Testis (tissue), 2 donors: ENCODE measurements at regions not wholly inside any gene's neighbourhood (a gene's known extent, or its start where the extent isn't known, plus 50 kb on each side); places are given as distances from the start of the nearest gene placed in this dataset.

Experiments used
- CTCF ChIP-seq, 3 experiments: fragments of 450-650 bp in 2 of 3; fragments of 200-600 bp in 1 of 3; sonication (generic) in 1 of 3; IDR thresholded peaks; one replicate each; pipeline ENCODE4 v1.5.1; 2016 to 2019; ENCODE audit warnings: antibody characterized with exemption in 3 of 3, mild to moderate bottlenecking in 2 of 3, moderate library complexity in 1 of 3
- POLR2A ChIP-seq: fragments of 450-650 bp; IDR thresholded peaks from one replicate; pipeline ENCODE4 v1.6.1; 2017; ENCODE audit warnings: antibody characterized with exemption, mild to moderate bottlenecking, moderate library complexity

DNA sequence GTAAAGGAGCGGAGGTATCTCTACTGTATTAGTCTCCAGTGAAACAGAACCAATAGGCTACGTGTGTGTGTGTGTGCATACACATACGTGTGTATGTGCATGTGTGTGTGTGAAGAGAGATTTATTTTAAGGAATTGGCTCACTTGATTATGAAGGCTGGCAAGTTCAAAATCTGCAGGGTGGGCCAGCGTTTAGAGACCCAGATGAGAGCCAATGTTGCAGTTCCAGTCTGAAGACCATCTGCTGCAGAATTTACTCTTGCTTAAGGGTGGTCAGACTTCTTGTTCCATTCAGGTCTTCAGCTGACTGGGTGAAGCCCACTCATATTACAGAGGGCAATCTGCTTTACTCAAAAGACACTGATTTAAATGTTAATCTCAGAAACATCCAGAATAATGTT is 119.2 kb downstream of the FGF18 start:
- TF ChIP-seq CTCF (IDR thresholded peaks at IDR 0.05) (no peak), POLR2A (no peak)
